ENCODE measurements at regions not wholly inside any gene's neighbourhood (a gene's known extent, or its start where the extent isn't known, plus 50 kb on each side); places are given as distances from the start of the nearest gene placed in this dataset.

GRCh38 chrX:116238093-116238492 is 67.5 kb downstream of the AGTR2 start:
- TF ChIP-seq MYC (IDR thresholded peaks at IDR 0.05; ENCODE audit: low read depth, low read length) (no peak), MAX (IDR thresholded peaks at IDR 0.05; ENCODE audit: insufficient read depth, insufficient read length) (no peak), JUN (IDR thresholded peaks at IDR 0.05; ENCODE audit: borderline replicate concordance, insufficient read depth, insufficient read length, low read depth) (no peak), POLR2AphosphoS5 (IDR thresholded peaks at IDR 0.05; ENCODE audit: insufficient read depth, low read depth, low read length) (no peak), POLR2A (IDR thresholded peaks at IDR 0.05; ENCODE audit: low read depth, low read length) (no peak), EZH2 (IDR thresholded peaks at IDR 0.05; ENCODE audit: borderline replicate concordance, low read depth, low read length, severe bottlenecking) (no peak), FOS (IDR thresholded peaks at IDR 0.05; ENCODE audit: borderline replicate concordance, insufficient read depth, low read length) (no peak), GATA2 (IDR thresholded peaks at IDR 0.05; ENCODE audit: insufficient read depth, insufficient read length, low read depth, low read length) (no peak)
- TF ChIP-seq, protein P1, sequence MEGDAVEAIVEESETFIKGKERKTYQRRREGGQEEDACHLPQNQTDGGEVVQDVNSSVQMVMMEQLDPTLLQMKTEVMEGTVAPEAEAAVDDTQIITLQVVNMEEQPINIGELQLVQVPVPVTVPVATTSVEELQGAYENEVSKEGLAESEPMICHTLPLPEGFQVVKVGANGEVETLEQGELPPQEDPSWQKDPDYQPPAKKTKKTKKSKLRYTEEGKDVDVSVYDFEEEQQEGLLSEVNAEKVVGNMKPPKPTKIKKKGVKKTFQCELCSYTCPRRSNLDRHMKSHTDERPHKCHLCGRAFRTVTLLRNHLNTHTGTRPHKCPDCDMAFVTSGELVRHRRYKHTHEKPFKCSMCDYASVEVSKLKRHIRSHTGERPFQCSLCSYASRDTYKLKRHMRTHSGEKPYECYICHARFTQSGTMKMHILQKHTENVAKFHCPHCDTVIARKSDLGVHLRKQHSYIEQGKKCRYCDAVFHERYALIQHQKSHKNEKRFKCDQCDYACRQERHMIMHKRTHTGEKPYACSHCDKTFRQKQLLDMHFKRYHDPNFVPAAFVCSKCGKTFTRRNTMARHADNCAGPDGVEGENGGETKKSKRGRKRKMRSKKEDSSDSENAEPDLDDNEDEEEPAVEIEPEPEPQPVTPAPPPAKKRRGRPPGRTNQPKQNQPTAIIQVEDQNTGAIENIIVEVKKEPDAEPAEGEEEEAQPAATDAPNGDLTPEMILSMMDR (IDR thresholded peaks at IDR 0.05; ENCODE audit: extremely low read depth in 1 of 2, insufficient read depth in 1 of 2, low read depth in 1 of 2, low read length in 2 of 2): no peak
- no peaks in the 10 kb centered on the region for H3K9me1 ChIP-seq (replicated peaks; ENCODE audit: control insufficient read depth, extremely low read depth, insufficient read depth, low read length)
- H3K4me1 ChIP-seq (ENCODE audit: control insufficient read depth, extremely low read depth, insufficient read depth, low read length): no peaks in the 10 kb centered on the region
- dilution Hi-C loops (cut with MboI; ENCODE audit: extremely low pct_ligation_motif_present, low sequenced_read_pairs): no loop called here
- H3K79me2 ChIP-seq (ENCODE audit: control insufficient read depth, insufficient read depth, low read length): no peaks in the 10 kb centered on the region
- H3K9me3 ChIP-seq (replicated peaks; ENCODE audit: control insufficient read depth, insufficient read depth, low read length): no peaks in the 10 kb centered on the region
- H4K20me1 ChIP-seq (replicated peaks; ENCODE audit: control insufficient read depth, extremely low read depth, insufficient read depth, low read length): no peaks in the 10 kb centered on the region
- FAIRE-seq (no peak), DNase-seq (ENCODE audit: low read depth, low spot score) (no peak)
- no peak overlapping the region for H3K4me3 ChIP-seq (replicated peaks in 1 of 3; ENCODE audit: insufficient read depth in 1 of 3, low read depth in 1 of 3, low read length in 3 of 3)
- intact Hi-C loops (cut with micrococcal nuclease): no loop called here
- ChIA-PET CTCF (no interaction called here), POLR2A (no interaction called here)
- no peak overlapping the region for H3K9ac ChIP-seq (replicated peaks; ENCODE audit: extremely low read depth, insufficient read depth, low read length)
- H3K4me2 ChIP-seq (ENCODE audit: insufficient read depth, low read length): no peak overlapping the region
- H3K36me3 ChIP-seq (ENCODE audit: control insufficient read depth in 2 of 2, extremely low read depth in 1 of 2, insufficient read depth in 2 of 2, low read length in 2 of 2): no peaks in the 10 kb centered on the region
- no peaks in the 10 kb centered on the region for H3K27me3 ChIP-seq (ENCODE audit: control insufficient read depth in 2 of 2, insufficient read depth in 2 of 2, low read length in 2 of 2)
- H2AFZ ChIP-seq (ENCODE audit: low read depth, low read length): no peak overlapping the region
- no peak overlapping the region for H3K27ac ChIP-seq (ENCODE audit: insufficient read depth, low read depth, low read length)
- no TSS peak for BruUV-seq (replicated peaks)

Measured in endothelial cell of umbilical vein (primary cell).